GM21360 (cell line): ENCODE measurements at regions not wholly inside any gene's neighbourhood (a gene's known extent, or its start where the extent isn't known, plus 50 kb on each side); places are given as distances from the start of the nearest gene placed in this dataset.

Experiments
- ATAC-seq: cut with Tn5 transposase; IDR thresholded peaks from one replicate; pipeline ENCODE4 v1.9.1; 2021; ENCODE audit warnings: mild to moderate bottlenecking, moderate library complexity; ENCODE audit not compliant: unreplicated experiment

- ATAC-seq = no peak
Observed at GRCh38 chr3:59424268-59425010, 374.6 kb upstream of the CFAP20DC start.

DNA sequence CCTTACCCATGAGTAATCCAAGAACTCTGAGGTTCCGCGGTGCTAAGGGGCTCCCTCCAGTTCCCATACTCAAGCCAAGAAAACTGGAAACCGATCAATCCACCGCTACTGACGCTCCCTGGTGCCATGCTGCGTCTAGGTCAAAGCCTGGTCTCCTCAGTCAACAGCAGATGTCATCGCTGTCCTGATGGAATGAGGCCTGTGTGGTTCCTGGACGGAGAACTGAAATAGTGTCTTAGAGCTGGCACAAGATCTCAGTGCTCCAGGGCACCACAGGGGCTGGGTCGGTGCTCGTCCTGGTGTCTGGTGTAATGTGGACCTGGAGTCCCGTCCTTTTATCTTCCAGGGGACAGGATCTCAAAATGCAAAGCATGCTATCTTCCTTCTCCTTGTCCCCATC, 373.9 kb upstream of the CFAP20DC start:
- no peak for ATAC-seq

GRCh38 chr3:59422312-59422711, 372.5 kb upstream of the CFAP20DC start:
- ATAC-seq = no peak

DNA sequence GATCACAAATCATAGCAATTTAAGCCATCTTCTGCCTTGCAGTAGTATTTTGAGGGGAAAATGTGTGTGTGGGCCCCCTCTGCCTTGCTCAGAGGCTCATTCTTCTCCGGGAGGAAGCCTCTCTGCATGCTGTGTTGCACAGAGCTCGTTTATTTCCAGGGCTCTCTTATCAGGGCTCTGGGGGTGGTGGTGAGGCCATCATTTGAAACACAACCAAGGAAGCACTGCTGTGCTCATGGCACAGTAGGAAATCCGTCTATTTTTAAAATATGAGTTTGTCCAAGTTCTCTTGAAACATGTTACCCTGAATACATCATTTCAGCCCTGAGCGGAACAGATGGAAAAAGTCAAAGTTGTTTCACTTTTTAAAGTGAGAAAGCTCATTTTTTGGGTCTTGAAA, 369.0 kb upstream of the CFAP20DC start:
- no peak for ATAC-seq

DNA sequence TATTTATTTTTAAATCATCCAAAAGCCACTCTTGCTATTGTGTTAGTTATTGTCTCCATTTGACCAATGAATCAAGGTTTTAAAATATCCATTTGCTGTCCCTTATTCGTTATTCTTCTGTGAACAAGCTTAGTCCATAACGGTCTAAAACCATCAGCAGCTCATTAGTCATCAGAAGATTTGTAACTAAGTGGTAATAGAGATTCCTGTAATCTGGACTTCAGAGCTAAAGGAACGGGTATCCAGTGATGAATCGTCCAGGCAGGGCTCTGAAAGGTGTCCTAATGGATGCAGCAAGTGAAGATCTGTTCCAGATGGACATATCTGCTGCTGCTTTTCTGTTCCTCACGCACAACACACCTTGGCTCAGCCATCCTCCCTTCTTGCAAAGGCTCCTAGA, 362.7 kb upstream of the CFAP20DC start:
- ATAC-seq = no peak

DNA sequence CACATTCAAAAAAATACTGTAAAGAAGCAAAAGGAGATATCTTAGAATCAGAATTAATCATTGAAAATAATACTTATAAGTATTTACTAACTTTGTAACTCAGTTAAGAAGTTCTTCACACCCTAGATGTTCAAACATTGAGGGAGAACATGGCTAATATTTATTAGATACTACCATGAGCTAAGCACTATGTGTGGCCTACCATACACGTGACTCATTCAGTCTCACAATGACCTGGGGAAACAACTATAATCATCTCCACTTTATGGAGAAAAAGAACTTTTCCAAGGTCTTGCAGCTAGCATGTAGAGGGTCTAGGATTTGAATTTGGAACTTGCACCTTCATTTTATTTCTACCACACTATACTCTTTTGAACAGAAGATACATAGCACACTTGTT, 361.9 kb upstream of the CFAP20DC start:
- no peak for ATAC-seq

- no peak for ATAC-seq
Observed at GRCh38 chr3:59411186-59411585, 361.4 kb upstream of the CFAP20DC start.

DNA sequence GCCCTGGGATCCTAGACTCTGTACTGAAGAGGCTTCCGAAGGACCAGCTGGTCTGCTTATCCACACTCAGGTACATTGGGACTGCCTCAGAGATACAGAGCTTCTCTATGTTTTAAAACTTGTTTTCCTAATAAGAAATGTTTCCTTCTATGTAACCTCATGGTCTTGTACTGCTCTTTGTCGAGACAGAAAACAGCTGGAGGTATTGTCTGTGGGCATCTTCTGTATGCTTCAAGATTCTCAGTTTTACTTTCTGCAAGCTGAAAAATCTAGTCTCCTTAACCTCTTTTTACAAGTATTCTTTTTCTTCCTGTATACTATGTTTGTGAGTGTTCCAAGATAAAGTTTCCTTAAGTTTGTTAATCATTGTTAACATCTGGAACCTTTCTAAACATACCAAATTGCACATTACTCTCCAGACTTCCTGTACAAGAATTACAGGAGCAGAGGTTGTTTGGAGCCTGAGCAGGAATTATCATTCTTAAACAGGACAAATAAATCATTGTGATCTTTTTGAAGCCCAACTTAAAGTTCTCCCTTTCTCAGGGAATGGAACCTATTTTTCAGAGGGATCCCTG, 358.3 kb upstream of the CFAP20DC start:
- no peak for ATAC-seq

DNA sequence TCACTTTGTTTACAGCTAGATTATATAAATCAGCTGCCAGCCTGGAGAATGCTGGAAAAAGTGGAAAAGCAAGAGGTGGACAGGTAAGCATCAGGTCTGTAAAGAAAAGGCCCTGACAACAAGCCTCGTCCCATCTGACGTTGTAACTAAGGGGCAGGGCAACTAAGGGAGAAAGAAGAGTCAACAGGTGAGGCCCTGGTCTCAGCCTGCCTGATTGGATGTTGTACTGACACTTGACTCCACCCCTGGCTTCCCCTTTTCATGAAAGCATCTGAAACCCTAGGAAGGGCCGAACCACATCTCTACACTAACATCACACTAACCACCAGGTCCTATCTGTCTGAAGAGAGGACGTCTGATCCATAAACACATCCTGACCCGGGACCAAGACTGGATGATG, 357.6 kb upstream of the CFAP20DC start:
- ATAC-seq = no peak

GRCh38 chr3:59406943-59407342, 357.1 kb upstream of the CFAP20DC start:
- peak; percentile 79 for ATAC-seq

GRCh38 chr3:59404851-59405250, 355.0 kb upstream of the CFAP20DC start:
- no peak for ATAC-seq

DNA sequence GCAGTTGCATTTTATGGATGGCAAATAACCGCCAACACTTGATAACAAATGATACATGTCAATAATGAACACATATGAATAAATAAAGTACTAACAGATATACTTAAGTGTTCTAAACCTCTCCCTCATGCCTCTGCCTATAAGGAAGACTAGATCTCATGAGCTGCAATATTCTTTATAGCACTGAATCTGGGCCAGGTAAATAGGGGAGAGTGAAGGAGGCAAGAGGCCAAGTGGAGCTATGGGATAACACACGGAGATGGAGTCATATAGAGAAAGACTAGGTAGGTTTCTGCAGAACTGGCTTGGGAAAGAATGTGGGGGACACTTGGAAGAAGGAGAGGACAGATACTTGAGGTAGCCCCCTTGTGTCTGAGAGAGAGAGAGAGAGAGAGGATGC, 354.2 kb upstream of the CFAP20DC start:
- ATAC-seq = no peak

DNA sequence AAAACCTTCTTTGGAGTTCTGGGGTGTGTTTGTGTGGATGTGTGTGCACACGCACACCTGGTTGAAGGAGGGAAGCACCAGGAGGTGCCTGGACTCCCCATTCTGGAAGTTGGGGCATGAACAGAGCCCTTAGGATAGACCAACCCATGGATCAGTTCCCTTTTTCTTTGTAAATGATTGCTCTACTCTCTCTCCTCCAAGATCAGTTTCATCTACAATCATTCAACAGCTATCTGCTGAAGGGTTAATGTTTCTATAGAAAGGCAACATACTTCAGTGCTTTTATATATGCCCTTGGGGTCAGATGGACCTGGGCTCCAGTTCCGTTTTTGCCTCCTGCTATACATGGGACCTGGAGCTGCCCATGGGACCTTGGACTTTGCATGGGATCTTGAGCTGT, 352.1 kb upstream of the CFAP20DC start:
- ATAC-seq = no peak

- no peak for ATAC-seq
Observed at GRCh38 chr3:59392116-59392515, 342.3 kb upstream of the CFAP20DC start.

DNA sequence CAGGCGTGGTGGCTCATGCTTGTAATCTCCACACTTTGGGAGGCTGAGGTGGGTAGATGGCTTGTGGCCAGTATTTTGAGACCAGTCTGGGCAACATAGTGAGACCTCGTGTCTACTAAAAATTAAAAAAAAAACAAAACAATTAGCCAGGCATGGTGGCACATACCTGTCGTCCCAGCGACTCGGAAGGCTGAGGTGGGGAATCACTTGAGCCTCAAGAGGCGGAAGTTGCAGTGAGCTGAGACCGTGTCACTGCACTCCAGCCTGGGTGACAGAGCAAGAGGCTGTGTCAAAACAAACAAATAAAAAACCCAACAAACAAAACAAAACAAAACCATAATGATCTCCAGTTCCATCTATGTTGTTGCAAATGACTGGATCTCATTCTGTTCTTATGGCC, 341.3 kb upstream of the CFAP20DC start:
- no peak for ATAC-seq

DNA sequence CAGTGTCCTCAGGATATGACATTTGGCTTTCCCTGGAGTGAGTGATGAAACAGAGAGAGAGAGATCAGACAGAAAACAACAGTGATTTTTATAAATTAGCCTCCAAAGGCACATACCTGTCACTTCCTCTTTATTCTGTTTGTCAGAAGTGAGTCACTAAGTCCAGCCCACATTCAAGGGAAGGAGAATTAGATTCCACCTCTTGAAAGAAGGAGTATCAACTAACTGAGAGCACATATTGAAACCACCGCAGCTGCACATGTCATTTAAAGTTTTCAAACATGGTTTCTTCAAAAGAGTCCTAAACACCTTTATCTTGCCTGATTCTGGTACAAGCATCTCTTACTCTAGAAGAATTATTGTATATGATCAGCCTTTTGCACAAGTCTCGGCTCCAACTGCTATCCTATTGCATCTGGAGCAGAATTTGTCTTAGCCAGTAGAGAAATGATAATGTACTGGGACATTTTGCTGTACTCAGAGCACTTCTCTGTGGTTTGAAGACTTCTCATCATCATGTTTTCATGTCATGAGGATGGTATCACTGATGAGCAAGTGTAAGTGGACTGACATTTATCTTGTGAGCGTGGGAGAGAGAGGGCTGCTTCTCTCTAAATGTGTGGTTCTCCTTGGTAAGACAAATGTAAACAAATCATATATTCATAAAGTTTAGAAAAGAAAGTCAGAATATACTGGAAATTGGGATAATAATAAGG, 338.9 kb upstream of the CFAP20DC start:
- no peak for ATAC-seq

GRCh38 chr3:59386165-59386564, 336.3 kb upstream of the CFAP20DC start:
- ATAC-seq = peak; percentile 73

GRCh38 chr3:59385547-59385946, 335.7 kb upstream of the CFAP20DC start:
- no peak for ATAC-seq

- peak; percentile 62 for ATAC-seq
Observed at GRCh38 chr3:59381282-59381681, 331.5 kb upstream of the CFAP20DC start.

- no peak for ATAC-seq
Observed at GRCh38 chr3:59380146-59380545, 330.3 kb upstream of the CFAP20DC start.

DNA sequence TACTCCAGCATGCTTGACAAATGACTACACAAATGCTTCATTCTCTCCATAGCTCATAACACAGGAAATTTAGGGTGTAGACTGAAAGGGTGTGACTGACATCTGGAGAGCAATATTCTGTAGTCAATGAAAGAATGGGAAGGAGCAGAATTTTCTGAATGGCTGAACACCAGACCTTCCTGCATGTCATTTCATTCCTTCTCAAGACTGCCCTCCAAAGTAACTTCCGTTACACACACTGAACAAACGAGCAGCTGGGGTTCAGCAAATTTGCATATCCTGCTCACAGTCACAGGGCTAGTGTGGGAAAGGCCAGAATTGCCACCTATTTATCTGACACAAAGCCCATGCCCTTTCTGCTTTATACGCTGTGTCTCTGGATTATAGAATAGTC, 325.0 kb upstream of the CFAP20DC start:
- ATAC-seq = peak; percentile 99

- ATAC-seq = no peak
Observed at GRCh38 chr3:59374091-59374817, 324.4 kb upstream of the CFAP20DC start.
